ENCODE measurements at regions not wholly inside any gene's neighbourhood (a gene's known extent, or its start where the extent isn't known, plus 50 kb on each side); places are given as distances from the start of the nearest gene placed in this dataset.
"Not testable (repeated sequence)": the region's sequence is repeated elsewhere in the genome, so short reads cannot be mapped to it uniquely, and the experiment has no call there.

DNA sequence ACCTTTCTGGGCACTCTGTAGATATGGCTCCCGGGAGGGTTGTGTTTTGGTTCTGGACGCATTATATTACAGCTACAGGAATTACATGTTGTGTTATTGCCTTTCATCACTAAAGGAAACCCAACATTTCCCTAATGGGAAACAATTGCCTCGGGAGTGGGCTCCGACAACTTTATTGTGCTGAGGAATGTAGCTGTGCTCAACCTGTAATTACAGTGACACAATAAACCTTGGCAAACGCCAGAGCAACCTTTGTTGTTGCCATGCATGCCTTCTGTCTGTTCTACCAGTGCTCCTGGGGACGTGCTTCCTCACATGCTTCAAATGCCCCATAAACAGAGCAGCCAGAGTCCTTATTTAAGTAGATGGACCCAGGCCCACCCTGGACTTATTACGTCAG, 182.4 kb downstream of the DIRAS2 start:
- no peak for DNase-seq (ENCODE audit: low read depth)

GRCh38 chr9:90464978-90465377, 177.6 kb downstream of the DIRAS2 start:
- DNase-seq (ENCODE audit: low read depth): no peak

- DNase-seq (ENCODE audit: low read depth): no peak
These were observed 176.2 kb downstream of the DIRAS2 start for GRCh38 chr9:90466441-90466840.

DNA sequence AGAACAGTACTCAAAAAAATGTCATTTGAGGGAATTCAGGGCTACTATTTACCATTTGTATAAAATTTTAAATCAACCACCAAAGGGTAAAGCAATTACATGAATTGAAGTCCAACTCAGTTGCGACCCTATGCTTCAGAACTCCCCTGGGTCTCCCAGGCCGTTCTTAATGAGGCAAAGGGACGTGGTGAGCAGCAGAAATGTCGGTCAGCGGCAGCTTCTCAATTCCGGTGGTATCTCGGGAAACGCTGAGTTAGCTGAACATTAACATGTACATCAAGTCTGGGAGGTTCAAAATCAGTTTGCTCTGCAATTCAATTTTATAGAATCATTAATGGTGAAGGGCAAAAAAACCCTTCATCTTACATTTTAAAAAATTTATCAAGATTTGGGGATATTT, 173.2 kb downstream of the DIRAS2 start:
- DNase-seq (ENCODE audit: low read depth): no peak

GRCh38 chr9:90469865-90470387, 172.7 kb downstream of the DIRAS2 start:
- no peak for DNase-seq (ENCODE audit: low read depth)

DNA sequence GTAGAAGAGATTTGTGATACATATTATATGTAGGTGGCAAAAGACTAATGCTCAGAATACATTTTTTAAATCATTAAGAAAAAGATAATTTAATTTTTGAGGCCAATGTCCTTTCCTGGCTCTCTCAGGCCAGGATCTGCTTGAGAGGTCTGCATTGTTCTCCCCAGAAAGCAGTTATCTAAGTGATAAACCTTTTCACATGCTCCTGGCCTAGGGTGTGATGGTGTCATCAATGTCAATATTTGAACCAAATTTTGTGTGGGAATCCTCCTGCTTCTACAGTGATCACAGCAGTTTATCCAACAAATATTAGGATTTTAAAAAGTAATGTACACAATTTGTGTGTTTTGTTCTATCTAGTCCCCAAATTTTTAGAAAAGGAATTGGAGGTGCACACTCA, 166.6 kb downstream of the DIRAS2 start:
- DNase-seq (ENCODE audit: low read depth): no peak

- no peak for DNase-seq (ENCODE audit: low read depth)
These were observed 165.1 kb downstream of the DIRAS2 start for GRCh38 chr9:90477535-90477934.

GRCh38 chr9:90478821-90479220, 163.8 kb downstream of the DIRAS2 start:
- DNase-seq (ENCODE audit: low read depth): no peak

DNA sequence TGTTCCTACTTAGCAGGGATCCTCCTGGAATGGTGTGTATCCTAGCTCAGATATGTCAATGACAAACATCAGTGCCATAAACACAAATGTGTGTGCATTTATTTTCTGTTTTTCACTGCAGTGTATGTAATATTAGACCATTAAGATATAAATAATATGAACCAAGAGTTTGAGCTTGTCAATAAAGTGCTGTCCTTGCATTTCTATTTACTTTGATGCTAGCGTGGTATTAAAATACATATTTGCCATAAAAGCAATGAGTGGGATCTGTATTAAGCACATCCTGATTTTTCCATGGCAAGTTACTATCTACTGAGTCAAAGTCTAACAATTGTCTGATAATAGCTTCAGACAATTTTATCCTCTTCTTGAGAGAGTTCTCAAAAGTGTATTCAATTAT, 157.6 kb downstream of the DIRAS2 start:
- DNase-seq (ENCODE audit: low read depth): no peak

DNA sequence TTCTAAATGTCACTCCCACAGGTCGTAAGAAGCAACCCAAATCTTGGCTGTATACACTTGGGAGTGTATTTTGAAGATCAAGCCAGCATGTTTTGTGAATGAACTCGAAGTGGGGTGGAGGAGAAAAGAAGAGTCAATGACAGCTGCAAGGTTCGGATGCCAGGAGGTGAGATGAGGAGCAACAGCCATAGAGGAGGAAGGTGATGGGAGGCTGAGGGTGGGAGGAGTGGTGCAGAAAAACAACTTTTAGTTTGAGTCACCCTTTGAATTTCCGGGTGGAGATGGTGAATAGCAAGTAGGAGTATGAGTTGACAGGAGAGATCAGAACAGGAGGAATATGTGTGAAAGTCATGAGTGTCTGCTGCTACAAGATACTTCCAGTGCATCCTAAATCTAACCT, 153.6 kb downstream of the DIRAS2 start:
- DNase-seq (ENCODE audit: low read depth): no peak

DNA sequence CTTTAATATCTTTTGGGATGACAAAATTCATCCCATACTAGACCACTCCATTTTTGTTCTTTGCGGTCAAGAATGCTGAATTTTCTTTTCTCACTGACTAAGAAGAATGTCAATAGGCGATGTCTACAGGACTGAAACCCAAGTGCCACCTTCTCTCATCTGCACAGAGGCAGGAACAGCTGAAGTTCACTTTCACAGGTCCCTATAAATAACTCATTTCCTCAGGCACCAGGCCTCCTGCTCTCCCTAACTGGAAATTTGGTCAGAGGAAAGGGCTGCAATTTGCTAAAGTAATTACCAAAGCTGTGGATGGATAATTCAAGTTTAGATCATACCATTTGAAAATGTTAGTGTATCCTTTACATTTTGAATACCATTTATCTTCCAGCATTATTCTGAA, 142.9 kb downstream of the DIRAS2 start:
- no peak for DNase-seq (ENCODE audit: low read depth)

DNA sequence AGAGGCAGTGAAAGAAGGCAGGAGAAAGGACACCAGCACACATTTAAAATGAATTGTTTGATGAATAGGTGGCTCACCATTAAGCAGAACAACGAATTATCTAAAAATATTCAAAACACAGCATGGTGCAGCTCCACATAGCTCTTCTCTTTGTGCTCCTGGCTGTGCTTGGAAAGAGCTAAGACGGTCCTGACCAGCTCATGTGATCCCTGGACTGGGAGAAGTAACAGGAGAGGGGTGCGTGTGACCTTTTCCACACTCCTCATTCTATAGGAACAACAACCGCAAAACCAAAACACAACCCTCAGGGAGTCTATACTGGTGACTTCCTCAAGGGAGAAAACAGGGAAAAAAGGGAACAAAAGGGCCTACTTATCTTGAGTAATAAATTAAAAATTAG, 140.5 kb downstream of the DIRAS2 start:
- no peak for DNase-seq (ENCODE audit: low read depth)

GRCh38 chr9:90504486-90504885, 138.1 kb downstream of the DIRAS2 start:
- no peak for DNase-seq (ENCODE audit: low read depth)

DNA sequence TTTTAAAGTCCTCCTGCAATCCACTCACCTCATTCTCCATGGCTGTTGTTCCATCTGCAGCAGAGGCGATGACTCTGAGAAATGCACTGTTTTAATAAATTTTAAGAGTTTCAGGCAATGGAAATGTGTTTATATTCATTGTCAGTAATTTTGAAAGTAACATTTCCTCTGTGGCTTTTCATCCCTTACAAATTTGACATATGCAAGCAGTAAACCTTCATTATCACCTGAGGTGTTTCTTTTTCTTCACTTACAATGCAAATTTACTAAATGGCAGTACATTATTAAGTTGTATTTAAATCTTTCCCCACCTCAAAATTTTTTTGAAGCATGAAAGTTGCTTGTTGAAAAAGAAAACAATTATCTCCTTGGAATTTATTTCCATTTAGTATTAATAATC, 136.9 kb downstream of the DIRAS2 start:
- DNase-seq (ENCODE audit: low read depth): no peak

GRCh38 chr9:90506402-90506801, 136.2 kb downstream of the DIRAS2 start:
- not testable (repeated sequence) for DNase-seq (ENCODE audit: low read depth)

DNA sequence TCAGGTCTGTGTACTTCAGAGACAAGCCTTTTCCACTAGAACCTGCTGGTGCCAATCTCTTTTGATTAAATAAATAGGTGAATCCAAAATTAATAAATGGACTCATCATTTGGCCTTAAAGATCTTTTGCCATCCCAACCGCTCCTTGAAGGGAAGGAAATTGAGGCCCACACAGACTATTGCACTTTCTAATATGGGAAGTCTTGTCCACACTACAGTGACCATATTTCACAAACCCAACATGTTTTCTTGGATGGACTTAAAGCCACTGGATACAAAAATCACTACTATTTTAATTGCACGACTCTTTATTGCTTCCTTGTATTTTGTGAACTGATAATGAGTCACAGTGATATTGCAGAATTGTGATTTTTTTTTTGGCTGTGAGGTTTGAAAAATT, 135.0 kb downstream of the DIRAS2 start:
- no peak for DNase-seq (ENCODE audit: low read depth)

DNA sequence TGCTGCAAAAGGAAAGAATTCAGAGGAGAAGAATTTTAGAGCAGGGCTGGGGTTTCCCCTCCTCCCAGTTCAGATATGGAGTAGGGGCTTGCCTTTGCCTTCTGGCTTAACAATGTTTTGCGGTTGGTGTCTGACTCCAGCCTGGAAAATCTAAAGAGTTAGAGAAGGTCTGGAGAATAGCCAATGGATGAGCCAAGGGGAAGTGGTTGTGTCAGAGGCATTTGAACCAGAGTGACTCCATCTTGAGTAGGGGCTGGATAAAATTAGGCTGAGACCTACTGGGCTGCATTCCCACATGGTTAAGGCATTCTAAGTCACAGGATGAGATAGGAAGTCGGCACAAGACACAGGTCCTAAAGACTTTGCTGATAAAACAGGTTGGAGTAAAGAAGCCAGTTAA, 133.7 kb downstream of the DIRAS2 start:
- DNase-seq (ENCODE audit: low read depth): no peak

DNA sequence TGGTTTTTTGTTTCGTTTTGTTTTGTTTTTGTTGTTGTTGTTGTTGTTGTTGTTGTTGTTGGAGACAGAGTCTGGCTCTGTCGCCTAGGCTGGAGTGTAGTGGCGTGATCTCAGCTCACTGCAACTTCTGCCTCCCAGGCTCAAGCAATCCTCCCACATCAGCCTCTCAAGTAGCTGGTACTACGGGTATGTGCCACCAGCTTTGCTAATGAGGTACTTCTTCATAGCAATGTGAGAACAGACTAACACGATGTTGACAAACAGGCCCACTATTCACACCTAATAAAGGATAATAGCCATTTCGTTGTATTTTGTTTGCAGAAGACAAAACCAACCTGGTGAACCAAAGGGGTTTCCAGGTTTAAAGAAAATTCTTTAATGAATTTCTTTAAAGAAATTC, 130.9 kb downstream of the DIRAS2 start:
- no peak for DNase-seq (ENCODE audit: low read depth)

DNA sequence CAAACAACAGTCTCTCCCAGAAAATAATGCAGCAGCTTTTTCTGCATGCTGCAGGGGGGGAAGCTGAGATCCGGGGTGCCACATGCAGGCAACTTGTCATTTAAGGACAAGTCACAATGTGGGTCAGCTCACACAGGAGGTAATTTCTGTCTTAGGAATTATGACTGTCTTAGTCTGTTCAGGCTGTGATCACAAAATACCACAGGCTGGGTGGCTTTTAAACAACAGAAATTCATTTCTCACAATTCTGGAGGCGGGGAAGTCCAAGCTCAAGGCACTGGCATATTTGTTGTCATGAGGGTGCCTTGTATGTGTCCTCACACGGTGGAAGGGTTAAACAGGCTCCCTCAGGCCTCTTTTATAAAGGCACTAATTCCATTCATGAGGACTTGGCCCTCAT, 127.7 kb downstream of the DIRAS2 start:
- no peak for DNase-seq (ENCODE audit: low read depth)

DNA sequence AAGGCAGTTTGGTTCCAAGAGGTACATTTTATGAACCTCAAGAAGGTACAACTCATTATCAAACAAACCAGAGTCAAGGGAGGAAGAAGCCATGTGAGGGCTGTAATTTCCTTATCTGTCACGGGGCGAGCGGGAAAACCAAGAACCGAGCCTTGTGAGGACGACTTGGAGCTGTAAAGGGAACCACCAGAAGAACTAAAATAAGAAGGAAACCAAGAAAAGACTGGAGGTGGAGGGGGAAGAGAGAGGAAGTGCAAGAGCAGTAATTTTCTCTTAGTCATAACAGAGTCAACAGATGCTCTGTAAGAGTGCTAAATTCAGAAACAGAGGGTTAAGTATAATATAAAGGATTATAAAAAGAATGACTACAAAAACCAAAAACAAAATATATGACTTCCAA, 127.1 kb downstream of the DIRAS2 start:
- DNase-seq (ENCODE audit: low read depth): no peak

- DNase-seq (ENCODE audit: low read depth): no peak
These were observed 125.5 kb downstream of the DIRAS2 start for GRCh38 chr9:90517103-90517502.

GRCh38 chr9:90521811-90522570, 120.6 kb downstream of the DIRAS2 start:
- DNase-seq (ENCODE audit: low read depth): no peak

DNA sequence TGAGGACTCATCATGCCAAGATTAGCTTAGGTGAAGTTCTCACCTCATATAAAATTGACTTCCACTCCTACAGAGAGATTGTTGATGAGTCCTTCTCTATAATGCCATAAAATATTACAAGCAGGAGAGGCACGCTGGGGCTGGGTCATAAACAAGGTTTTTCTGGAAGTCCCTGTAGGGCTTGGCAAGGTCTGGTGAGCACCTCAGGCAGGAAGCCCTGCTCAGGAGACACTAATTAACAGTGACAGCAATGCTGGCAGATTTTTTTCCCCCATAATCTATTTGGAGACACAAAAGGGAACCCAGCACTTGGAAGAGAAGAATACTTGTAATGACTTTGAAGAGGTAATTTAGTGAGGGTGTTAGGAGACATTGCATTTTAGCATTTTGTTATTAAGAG, 118.7 kb downstream of the DIRAS2 start:
- no peak for DNase-seq (ENCODE audit: low read depth)

DNA sequence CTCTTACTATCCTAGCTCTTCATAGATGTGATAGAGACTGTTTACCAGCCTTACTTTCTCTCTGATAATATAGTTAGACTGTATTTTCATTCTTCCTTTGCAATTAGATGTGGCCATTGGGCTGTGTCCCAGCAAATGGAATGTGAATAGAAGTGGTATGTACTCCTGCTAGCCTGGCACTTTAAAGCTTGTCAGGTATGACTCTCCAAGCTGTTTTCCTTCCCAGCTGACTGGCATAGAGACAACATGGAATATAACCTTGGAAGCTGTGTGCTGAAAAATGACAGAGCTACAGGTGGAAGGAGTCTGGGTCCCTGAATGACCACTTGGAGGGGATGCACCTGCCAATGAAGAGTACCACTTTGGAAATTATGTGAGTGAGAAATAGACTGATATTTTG, 116.2 kb downstream of the DIRAS2 start:
- no peak for DNase-seq (ENCODE audit: low read depth)

Data from T-helper 22 cell (primary cell).